ENCODE measurements at regions not wholly inside any gene's neighbourhood (a gene's known extent, or its start where the extent isn't known, plus 50 kb on each side); places are given as distances from the start of the nearest gene placed in this dataset.

DNA sequence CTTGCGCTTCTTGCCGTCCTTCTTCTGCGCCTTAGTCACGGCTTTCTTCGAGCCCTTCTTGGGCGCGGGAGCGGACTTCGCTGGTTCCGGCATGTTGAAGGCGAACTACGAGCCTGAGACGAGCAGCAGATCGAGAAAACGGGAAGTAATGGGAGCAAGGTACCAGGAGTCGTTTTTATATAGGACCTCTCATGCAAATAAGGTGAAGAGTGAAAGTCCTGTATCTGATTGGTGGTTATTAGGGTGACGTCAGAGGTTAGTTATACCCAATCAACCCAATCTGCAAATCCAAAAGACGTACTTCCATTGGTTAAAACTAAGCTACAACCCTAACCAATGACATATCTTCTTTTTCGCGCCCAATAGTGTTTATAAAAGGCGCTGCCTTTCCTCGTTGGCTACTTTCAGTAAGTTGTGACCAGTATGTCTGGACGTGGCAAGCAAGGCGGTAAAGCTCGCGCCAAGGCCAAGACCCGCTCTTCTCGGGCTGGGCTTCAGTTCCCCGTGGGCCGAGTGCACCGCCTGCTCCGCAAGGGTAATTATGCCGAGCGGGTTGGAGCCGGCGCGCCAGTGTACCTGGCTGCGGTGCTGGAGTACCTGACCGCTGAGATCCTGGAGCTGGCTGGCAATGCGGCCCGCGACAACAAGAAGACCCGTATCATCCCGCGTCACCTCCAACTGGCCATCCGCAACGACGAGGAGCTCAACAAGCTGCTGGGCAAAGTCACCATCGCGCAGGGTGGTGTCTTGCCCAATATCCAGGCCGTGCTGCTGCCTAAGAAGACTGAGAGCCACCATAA, 100.6 kb upstream of the PRSS16 start (continued):
- TF ChIP-seq, protein P1, sequence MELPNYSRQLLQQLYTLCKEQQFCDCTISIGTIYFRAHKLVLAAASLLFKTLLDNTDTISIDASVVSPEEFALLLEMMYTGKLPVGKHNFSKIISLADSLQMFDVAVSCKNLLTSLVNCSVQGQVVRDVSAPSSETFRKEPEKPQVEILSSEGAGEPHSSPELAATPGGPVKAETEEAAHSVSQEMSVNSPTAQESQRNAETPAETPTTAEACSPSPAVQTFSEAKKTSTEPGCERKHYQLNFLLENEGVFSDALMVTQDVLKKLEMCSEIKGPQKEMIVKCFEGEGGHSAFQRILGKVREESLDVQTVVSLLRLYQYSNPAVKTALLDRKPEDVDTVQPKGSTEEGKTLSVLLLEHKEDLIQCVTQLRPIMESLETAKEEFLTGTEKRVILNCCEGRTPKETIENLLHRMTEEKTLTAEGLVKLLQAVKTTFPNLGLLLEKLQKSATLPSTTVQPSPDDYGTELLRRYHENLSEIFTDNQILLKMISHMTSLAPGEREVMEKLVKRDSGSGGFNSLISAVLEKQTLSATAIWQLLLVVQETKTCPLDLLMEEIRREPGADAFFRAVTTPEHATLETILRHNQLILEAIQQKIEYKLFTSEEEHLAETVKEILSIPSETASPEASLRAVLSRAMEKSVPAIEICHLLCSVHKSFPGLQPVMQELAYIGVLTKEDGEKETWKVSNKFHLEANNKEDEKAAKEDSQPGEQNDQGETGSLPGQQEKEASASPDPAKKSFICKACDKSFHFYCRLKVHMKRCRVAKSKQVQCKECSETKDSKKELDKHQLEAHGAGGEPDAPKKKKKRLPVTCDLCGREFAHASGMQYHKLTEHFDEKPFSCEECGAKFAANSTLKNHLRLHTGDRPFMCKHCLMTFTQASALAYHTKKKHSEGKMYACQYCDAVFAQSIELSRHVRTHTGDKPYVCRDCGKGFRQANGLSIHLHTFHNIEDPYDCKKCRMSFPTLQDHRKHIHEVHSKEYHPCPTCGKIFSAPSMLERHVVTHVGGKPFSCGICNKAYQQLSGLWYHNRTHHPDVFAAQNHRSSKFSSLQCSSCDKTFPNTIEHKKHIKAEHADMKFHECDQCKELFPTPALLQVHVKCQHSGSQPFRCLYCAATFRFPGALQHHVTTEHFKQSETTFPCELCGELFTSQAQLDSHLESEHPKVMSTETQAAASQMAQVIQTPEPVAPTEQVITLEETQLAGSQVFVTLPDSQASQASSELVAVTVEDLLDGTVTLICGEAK (IDR thresholded peaks at IDR 0.05) = no peak
- TF ChIP-seq, protein P1 (CRISPR knock-in tag; IDR thresholded peaks at IDR 0.05) = peak; percentile 26; the same call in 1 of the 2 replicates
- no peak for TF ChIP-seq ZNF841 (CRISPR knock-in tag; IDR thresholded peaks at IDR 0.05; ENCODE audit: borderline replicate concordance)
- TF ChIP-seq CEBPB (IDR thresholded peaks at IDR 0.05; ENCODE audit: borderline replicate concordance, low read depth, low read length) = peak; percentile 82
- TF ChIP-seq, protein P2, sequence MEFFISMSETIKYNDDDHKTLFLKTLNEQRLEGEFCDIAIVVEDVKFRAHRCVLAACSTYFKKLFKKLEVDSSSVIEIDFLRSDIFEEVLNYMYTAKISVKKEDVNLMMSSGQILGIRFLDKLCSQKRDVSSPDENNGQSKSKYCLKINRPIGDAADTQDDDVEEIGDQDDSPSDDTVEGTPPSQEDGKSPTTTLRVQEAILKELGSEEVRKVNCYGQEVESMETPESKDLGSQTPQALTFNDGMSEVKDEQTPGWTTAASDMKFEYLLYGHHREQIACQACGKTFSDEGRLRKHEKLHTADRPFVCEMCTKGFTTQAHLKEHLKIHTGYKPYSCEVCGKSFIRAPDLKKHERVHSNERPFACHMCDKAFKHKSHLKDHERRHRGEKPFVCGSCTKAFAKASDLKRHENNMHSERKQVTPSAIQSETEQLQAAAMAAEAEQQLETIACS (CRISPR knock-in tag; IDR thresholded peaks at IDR 0.05) = no peak
- TF ChIP-seq ZNF143 (CRISPR knock-in tag; IDR thresholded peaks at IDR 0.05) = no peak
- no peak for TF ChIP-seq KMT2A (CRISPR knock-in tag; IDR thresholded peaks at IDR 0.05)
- TF ChIP-seq, protein P3, sequence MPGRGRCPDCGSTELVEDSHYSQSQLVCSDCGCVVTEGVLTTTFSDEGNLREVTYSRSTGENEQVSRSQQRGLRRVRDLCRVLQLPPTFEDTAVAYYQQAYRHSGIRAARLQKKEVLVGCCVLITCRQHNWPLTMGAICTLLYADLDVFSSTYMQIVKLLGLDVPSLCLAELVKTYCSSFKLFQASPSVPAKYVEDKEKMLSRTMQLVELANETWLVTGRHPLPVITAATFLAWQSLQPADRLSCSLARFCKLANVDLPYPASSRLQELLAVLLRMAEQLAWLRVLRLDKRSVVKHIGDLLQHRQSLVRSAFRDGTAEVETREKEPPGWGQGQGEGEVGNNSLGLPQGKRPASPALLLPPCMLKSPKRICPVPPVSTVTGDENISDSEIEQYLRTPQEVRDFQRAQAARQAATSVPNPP (CRISPR knock-in tag; IDR thresholded peaks at IDR 0.05) = no peak
- no peak for TF ChIP-seq ZNF703 (CRISPR knock-in tag; IDR thresholded peaks at IDR 0.05; ENCODE audit: borderline replicate concordance)
- no peak for TF ChIP-seq ZNF224 (CRISPR knock-in tag; IDR thresholded peaks at IDR 0.05)
- TF ChIP-seq GTF2F1 (IDR thresholded peaks at IDR 0.05; ENCODE audit: low read length) = no peak
- TF ChIP-seq U2AF1 (optimal IDR thresholded peaks at IDR 0.05; ENCODE audit: low read depth, low read length) = no peak
- TF ChIP-seq ZNF720 (CRISPR knock-in tag; IDR thresholded peaks at IDR 0.05) = no peak
- TF ChIP-seq CHCHD3 (CRISPR knock-in tag; IDR thresholded peaks at IDR 0.05) = no peak
- TF ChIP-seq ZKSCAN1 (IDR thresholded peaks at IDR 0.05; ENCODE audit: low read length) = no peak
- peak; percentile 29; the same call in 1 of the 2 replicates for TF ChIP-seq ZNF614 (CRISPR knock-in tag; IDR thresholded peaks at IDR 0.05; ENCODE audit: borderline replicate concordance)
- TF ChIP-seq, protein P4, sequence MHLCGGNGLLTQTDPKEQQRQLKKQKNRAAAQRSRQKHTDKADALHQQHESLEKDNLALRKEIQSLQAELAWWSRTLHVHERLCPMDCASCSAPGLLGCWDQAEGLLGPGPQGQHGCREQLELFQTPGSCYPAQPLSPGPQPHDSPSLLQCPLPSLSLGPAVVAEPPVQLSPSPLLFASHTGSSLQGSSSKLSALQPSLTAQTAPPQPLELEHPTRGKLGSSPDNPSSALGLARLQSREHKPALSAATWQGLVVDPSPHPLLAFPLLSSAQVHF (CRISPR knock-in tag; IDR thresholded peaks at IDR 0.05) = no peak
- no peak for TF ChIP-seq ZNF672 (CRISPR knock-in tag; IDR thresholded peaks at IDR 0.05)

All from HepG2 (cell line).